BJ (cell line): ENCODE measurements at regions not wholly inside any gene's neighbourhood (a gene's known extent, or its start where the extent isn't known, plus 50 kb on each side); places are given as distances from the start of the nearest gene placed in this dataset.

ENCODE experiments used
- CTCF ChIA-PET: fragments of 350-600 bp; formaldehyde crosslinking; extraction: SDS; loops from one replicate; lab custom pipeline; 2021; ENCODE audit warnings: antibody characterized with exemption, inconsistent platforms; lab: Yijun Ruan, JAX
- POLR2A ChIA-PET: fragments of 300-600 bp; sonication (Branson Sonifier 250); formaldehyde crosslinking; extraction: SDS; loops from one replicate; lab custom pipeline; 2021; ENCODE audit warnings: antibody characterized with exemption; lab: Charles Lee
- DNase-seq: peaks from one replicate; pipeline ENCODE4 v3.0.0-alpha.2; 2011; ENCODE audit warnings: low read depth
- H3K27me3 ChIP-seq: 2 replicates; pipeline ENCODE4 v1.6.0; 2011; ENCODE audit warnings: low read length; ENCODE audit not compliant: control insufficient read depth, insufficient read depth
- H3K36me3 ChIP-seq: 2 replicates; pipeline ENCODE4 v1.5.1; 2011; ENCODE audit warnings: low read length; ENCODE audit not compliant: control insufficient read depth, insufficient read depth
- H3K4me3 ChIP-seq: 2 replicates; pipeline ENCODE4 v1.5.1; 2011; ENCODE audit warnings: low read depth, mild to moderate bottlenecking, control low read depth, low read length
- CTCF ChIP-seq: IDR thresholded peaks from 2 replicates; pipeline ENCODE4 v1.5.1; 2011; ENCODE audit warnings: low read depth, mild to moderate bottlenecking, control low read depth, inconsistent platforms, low read length, moderate library complexity; ENCODE audit not compliant: insufficient read depth

DNA sequence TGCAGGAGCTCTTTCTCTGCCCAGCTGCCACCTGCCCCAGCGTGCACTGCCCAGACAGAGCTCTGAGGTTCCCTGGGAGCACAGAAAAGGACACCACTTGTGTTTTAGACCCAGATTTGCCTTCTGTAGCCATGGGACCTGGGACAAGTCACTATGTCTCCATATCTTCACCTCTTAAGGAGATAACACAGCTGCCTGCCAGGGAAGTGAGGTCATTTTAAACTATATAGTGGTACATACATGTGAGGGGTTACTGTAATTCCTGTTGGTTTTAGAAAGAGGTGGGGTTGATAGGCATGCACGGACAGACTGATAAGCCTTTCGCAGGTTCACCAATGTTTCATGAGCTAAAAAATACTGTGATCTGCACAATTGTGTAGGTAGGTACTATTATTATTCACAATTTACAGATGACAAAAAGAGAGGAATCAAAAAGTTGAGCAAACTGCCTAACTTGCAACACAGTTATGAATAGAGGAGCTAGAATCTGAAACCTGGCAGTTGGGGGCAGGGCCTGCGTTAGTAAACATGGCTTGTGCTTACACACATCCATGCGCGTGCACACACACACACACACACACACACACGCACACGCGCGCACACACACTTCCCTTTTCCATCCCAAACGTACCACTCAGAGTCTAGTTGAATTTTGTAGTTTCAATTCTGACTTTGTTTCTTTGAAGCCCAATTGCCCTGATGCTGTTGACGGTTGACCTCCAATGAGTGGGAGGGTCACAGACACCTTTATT, 193.6 kb downstream of the FAM43A start:
- no peak overlapping the region for H3K4me3 ChIP-seq
- no peak for DNase-seq
- TF ChIP-seq CTCF = no peak
- peaks cover 9% of the 10 kb centered on the region for H3K27me3 ChIP-seq
- no peaks in the 10 kb centered on the region for H3K36me3 ChIP-seq
- CTCF ChIA-PET = no interaction called here
- POLR2A ChIA-PET = no interaction called here

DNA sequence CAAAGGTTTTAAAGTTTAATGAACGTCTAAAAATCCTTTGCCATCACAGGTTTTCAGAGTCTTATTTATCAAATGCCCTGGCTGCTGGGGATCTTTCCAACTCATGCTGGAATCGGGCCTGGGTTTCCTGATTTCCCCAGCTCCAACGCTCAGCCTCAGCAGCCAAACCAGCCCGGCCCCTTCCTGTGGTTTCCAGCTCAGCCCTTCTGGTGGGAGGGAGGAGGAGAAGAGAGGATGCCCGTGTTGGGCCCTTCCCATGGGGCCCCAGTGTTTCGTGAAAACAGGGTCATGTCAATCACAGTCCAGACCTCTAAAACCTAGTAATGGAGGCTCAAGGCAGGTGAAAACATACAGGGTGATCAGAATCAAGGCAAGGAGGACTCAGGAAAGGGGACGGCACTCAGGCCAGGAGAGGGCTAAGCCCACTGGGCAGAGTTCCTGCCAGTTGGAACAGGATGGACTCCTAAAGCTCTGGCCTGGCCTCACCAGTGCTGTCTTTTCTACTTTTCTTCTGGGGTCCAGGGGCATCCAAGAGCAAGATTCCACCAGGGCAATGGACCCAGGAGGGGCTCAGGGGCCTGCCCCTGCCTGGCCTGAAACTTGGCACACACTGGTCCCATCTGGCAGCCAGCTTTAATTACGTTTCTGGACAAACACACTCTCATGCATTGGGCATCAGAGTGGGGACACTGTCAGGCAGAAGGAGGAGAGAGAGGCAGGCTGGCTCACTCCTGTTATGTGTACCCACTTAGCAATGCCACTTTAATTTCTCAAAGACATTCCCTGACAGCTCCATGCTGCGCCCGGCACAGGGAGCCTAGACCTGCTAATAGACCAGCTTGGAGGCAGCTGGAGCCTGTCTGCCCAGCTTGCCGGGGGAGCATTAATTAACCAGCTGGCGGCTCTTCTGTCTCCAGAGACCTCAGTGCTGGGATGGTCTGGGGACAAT, 194.6 kb downstream of the FAM43A start:
- DNase-seq = no peak
- peaks cover 9% of the 10 kb centered on the region for H3K27me3 ChIP-seq
- no peak overlapping the region for H3K4me3 ChIP-seq
- no peak for TF ChIP-seq CTCF
- no peaks in the 10 kb centered on the region for H3K36me3 ChIP-seq
- ChIA-PET CTCF (interaction anchor here (0.7 kb wide), 1 partner anchor 391 kb away, joined by 3 read pairs; the partner anchor contains the start of gene XXYLT1), POLR2A (no interaction called here)

DNA sequence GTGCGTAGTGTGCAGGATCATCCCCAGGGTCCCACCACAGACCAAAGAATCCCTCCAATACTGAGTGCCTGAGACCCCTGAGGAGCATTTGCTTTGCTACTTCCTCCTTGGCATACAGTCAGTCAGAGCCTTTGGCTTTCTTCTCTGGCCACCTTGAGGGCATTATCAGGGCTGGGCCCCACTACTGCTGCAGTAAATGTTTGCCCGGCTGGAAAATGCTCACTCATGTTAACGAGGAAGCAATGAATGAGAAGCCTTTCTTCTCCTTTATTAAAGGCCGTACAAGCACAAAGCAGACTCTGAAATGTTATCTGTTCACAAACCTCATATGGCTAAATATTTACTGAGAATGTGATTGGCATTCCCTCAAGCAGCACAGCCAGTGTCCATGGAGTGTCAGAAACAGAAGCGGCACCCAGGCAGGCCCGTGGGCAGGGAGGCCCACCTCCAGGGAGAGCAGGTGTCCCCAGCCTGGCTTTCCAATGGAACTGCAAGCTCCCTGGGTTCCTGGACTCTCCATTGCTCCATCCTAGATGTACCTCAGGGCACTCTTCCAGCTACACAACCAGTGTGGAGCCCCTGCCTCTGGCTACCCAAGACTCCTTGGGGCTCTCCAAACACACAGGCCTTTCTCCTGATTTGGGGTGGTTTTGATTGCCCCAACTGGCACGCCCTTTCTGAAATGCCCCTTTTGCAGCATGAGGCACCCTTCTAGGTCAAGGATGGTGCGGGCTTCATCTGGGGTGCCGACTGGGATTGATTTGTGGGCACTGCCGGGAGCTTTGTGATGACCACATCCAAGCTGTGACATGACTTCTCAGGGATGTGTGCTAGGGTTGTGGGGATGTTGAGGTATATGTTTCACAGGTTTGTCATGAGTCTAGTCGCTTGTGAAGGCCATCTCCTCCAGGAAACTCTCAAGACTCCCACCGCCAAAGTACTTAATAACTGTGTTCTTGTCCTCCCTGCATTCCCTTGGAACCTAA, 195.6 kb downstream of the FAM43A start:
- DNase-seq = no peak
- POLR2A ChIA-PET = no interaction called here
- Histone ChIP-seq H3K4me3 (no peak overlapping the region), H3K27me3 (peaks cover 7% of the 10 kb centered on the region), H3K36me3 (no peaks in the 10 kb centered on the region)
- no peak for TF ChIP-seq CTCF
- CTCF ChIA-PET = no interaction called here

DNA sequence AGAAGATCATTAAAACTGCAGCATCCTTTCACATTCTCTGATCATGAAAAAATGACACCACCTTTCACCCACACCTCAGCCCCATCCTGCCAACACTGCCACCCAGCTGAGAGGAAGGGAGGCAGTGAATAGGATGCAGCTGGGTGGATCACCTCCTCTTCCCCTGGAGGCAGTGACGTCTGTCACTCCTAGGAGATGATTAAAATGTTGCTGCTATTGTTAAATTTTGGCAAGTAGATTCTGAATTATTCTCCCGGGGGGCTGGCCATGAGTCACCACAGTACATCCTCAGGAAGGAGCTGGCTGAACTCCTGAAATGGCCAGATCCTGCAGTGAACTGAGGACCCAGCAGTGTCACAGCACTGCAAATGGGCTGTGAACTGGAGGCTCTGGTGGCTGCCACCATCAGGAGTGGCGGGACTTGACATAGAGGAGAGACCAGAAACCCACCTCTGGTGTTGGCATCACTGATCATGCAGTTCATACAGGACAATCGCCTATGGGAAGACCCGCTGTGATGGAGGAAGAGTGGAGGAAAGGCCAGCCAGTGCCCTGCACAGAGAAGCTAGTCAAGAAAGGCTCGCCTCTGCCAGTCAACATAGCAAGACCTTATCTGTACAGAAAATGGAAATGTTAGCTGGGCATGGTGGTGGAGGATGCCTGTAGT, 199.1 kb downstream of the FAM43A start:
- H3K36me3 ChIP-seq = no peaks in the 10 kb centered on the region
- H3K4me3 ChIP-seq = no peak overlapping the region
- no peaks in the 10 kb centered on the region; the same call in 1 of the 2 replicates for H3K27me3 ChIP-seq
- ChIA-PET CTCF (no interaction called here), POLR2A (no interaction called here)
- DNase-seq = no peak
- no peak for TF ChIP-seq CTCF
